GM18517 (cell line): ENCODE measurements at regions not wholly inside any gene's neighbourhood (a gene's known extent, or its start where the extent isn't known, plus 50 kb on each side); places are given as distances from the start of the nearest gene placed in this dataset.

Experiments
- ATAC-seq: cut with Tn5 transposase; IDR thresholded peaks from one replicate; pipeline ENCODE4 v1.9.1; 2021; ENCODE audit warnings: mild to moderate bottlenecking, moderate library complexity; ENCODE audit not compliant: unreplicated experiment

GRCh38 chr7:116417593-116418345, 81.8 kb upstream of the CAV2 start:
- no peak for ATAC-seq

GRCh38 chr7:116418524-116418923, 81.0 kb upstream of the CAV2 start:
- no peak for ATAC-seq

DNA sequence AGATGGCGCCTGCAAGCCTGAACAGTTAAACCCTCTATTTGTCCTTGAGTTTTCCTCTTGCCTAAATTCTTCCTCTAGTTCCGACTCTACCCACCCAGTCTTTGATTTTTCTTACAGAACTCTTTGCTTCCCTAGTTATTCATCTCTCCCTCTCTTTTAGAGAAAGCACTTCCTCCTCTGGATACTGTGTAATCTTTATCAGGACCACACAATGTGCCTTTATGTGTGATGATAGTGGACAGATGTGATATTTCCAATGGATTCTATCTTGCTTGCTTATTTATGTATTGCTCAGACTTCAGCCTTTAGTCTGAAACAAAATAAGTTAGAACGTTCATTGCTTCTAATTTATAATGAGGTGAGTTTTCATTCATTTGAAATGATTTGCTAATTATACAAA, 79.5 kb upstream of the CAV2 start:
- no peak for ATAC-seq

DNA sequence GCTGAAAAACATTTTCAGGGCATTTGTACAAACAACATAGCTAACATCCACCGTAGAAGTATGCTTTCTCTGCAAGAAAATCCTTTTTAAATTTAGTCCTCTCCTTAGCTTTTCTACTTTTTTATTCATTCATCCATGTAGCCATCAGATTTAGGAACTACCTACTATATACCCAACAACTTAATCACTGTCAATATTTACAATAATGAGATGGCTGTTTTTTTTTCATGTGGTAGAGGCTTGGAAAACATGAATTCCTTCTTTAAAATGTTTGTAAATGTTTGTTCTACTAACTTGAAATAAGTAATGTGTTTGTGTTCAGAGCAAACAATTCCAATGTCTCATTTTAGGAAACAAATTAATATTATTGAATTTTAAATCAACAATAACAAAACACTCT, 78.2 kb upstream of the CAV2 start:
- ATAC-seq, result no peak

- ATAC-seq, result no peak
Measured at GRCh38 chr7:116422683-116423082, 76.9 kb upstream of the CAV2 start.

- ATAC-seq, result no peak
Measured at GRCh38 chr7:116423499-116423898, 76.0 kb upstream of the CAV2 start.

DNA sequence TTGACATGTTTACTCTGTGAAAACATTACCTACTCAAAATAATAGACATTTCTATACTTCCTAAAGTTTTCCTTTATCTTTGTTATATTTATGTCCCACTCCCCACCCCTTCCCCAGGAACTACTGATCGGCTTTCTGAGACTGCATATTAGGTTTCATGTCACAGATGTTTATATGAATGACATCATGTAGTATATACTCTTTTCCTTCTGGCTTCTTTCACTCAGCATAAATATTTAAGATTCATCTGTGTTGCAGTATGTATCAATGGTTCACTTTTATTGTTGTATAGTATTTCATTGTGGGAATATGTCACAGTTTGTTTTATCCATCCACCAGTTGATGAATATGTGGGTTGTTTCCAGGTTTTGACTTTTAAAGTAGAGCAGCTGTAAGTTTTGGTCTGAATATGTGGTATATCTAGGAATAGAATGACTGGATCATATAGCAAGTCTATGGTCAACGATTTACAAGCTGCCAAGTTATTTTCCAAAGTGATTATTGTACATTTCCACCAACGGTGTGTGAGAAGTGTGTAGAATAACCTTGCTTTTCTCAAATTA, 73.8 kb upstream of the CAV2 start:
- no peak for ATAC-seq

- ATAC-seq, result no peak
Measured at GRCh38 chr7:116426428-116427156, 72.9 kb upstream of the CAV2 start.

- ATAC-seq, result no peak
Measured at GRCh38 chr7:116429986-116430619, 69.4 kb upstream of the CAV2 start.

- no peak for ATAC-seq
Measured at GRCh38 chr7:116431787-116432526, 67.6 kb upstream of the CAV2 start.

- no peak for ATAC-seq
Measured at GRCh38 chr7:116432527-116432916, 67.0 kb upstream of the CAV2 start.

DNA sequence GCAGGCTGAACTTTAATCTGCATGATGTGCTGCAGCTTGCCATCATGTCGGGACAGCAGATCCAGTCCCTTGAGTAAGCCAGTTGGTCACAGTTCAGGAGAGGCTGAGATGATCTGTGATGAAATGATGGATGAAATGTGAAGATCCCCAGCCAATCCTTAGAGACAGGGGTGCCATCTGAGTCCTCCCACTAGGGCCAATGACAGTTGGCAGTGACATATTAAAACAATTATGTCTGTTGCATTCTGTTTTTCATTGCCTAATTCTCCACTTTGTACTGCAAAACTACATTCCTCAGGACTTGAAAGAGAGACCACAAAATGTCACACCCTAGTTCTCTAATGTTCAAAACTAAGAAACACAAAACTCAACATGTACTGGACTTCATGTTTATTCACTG, 66.3 kb upstream of the CAV2 start:
- no peak for ATAC-seq

- no peak for ATAC-seq
Measured at GRCh38 chr7:116434820-116435341, 64.7 kb upstream of the CAV2 start.

- ATAC-seq, result no peak
Measured at GRCh38 chr7:116436305-116436826, 63.2 kb upstream of the CAV2 start.

DNA sequence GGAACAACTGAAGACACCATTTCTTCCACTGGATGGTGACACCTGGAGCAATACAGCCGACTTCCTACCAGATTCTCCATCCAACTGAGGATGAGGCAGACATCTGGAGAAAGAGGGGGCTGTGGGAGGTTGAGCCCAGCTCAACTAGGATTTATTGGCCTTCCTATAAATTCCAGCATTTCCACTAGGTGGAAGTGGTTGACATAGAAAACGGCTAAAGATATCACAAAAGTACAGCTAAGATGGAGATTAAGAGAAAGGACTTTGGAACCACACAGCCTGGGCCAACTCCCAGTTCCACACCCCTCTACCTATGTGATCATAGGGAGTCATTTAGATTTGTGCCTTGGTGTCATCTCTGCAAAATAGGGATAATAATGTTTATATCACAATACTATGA, 61.3 kb upstream of the CAV2 start:
- ATAC-seq, result no peak

- ATAC-seq, result no peak
Measured at GRCh38 chr7:116439005-116439404, 60.5 kb upstream of the CAV2 start.

GRCh38 chr7:116439841-116440549, 59.5 kb upstream of the CAV2 start:
- no peak for ATAC-seq

- no peak for ATAC-seq
Measured at GRCh38 chr7:116441534-116441933, 58.0 kb upstream of the CAV2 start.

- ATAC-seq, result no peak
Measured at GRCh38 chr7:116443101-116443523, 56.4 kb upstream of the CAV2 start.

DNA sequence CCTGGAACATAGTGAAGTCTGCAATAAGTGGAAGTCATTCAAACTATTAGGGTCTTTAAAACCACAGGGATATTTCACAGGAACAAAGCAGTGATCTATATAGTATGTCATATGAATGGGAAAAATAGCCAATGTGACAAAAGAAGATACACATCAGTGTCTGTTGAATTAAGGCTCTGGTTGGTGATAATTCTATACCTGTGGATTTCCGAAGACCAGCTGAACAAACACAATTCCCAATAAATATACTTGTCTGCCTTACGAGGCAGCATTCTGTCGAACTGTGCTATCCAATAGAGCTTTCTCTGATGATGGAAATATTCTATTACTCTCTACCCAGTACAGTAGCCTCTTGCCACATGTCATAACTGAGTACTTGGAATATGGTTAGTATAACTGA, 55.9 kb upstream of the CAV2 start:
- no peak for ATAC-seq
